DMS153 treated with DMSO at 0.1 percent for 48 hours (cell line): ENCODE measurements at regions not wholly inside any gene's neighbourhood (a gene's known extent, or its start where the extent isn't known, plus 50 kb on each side); places are given as distances from the start of the nearest gene placed in this dataset.

Experiments used
- DNase-seq: peaks from one replicate; lab custom pipeline; 2025; ENCODE audit not compliant: unreplicated experiment; lab: John Stamatoyannopoulos, UW

GRCh38 chr3:88921986-88922385 lies 185.4 kb upstream of the EPHA3 start:
- no peak for DNase-seq

- no peak for DNase-seq
These were observed 181.2 kb upstream of the EPHA3 start for GRCh38 chr3:88926221-88926620.

GRCh38 chr3:88930611-88931010 lies 176.8 kb upstream of the EPHA3 start:
- no peak for DNase-seq

- DNase-seq: no peak
These were observed 170.6 kb upstream of the EPHA3 start for GRCh38 chr3:88936831-88937230.

- DNase-seq: no peak
These were observed 167.1 kb upstream of the EPHA3 start for GRCh38 chr3:88940296-88940695.

GRCh38 chr3:88947013-88947412 lies 160.4 kb upstream of the EPHA3 start:
- DNase-seq: no peak

- DNase-seq: no peak
These were observed 152.6 kb upstream of the EPHA3 start for GRCh38 chr3:88954853-88955252.

- DNase-seq: no peak
These were observed 152.1 kb upstream of the EPHA3 start for GRCh38 chr3:88955274-88955673.

GRCh38 chr3:88957711-88958439 lies 149.5 kb upstream of the EPHA3 start:
- no peak for DNase-seq

- no peak for DNase-seq
These were observed 147.4 kb upstream of the EPHA3 start for GRCh38 chr3:88960019-88960418.

GRCh38 chr3:88963003-88963402 lies 144.4 kb upstream of the EPHA3 start:
- DNase-seq: no peak

GRCh38 chr3:88979760-88980159 lies 127.7 kb upstream of the EPHA3 start:
- DNase-seq: no peak

- DNase-seq: no peak
These were observed 124.0 kb upstream of the EPHA3 start for GRCh38 chr3:88983458-88983857.

- no peak for DNase-seq
These were observed 123.2 kb upstream of the EPHA3 start for GRCh38 chr3:88984256-88984655.

GRCh38 chr3:88984832-88985231 lies 122.6 kb upstream of the EPHA3 start:
- DNase-seq: no peak

GRCh38 chr3:88985491-88985890 lies 121.9 kb upstream of the EPHA3 start:
- DNase-seq: no peak

GRCh38 chr3:88986834-88987233 lies 120.6 kb upstream of the EPHA3 start:
- no peak for DNase-seq

- no peak for DNase-seq
These were observed 119.6 kb upstream of the EPHA3 start for GRCh38 chr3:88987776-88988175.

- no peak for DNase-seq
These were observed 118.5 kb upstream of the EPHA3 start for GRCh38 chr3:88988906-88989305.

- no peak for DNase-seq
These were observed 115.9 kb upstream of the EPHA3 start for GRCh38 chr3:88991496-88991895.

- DNase-seq: no peak
These were observed 110.7 kb upstream of the EPHA3 start for GRCh38 chr3:88996691-88997090.

- no peak for DNase-seq
These were observed 110.2 kb upstream of the EPHA3 start for GRCh38 chr3:88997260-88997659.

- DNase-seq: no peak
These were observed 106.5 kb upstream of the EPHA3 start for GRCh38 chr3:89000886-89001285.
